ENCODE measurements at regions not wholly inside any gene's neighbourhood (a gene's known extent, or its start where the extent isn't known, plus 50 kb on each side); places are given as distances from the start of the nearest gene placed in this dataset.
"Not testable (repeated sequence)": the region's sequence is repeated elsewhere in the genome, so short reads cannot be mapped to it uniquely, and the experiment has no call there.

- peak; percentile 77 for DNase-seq (ENCODE audit: low read depth)
Observed at GRCh38 chr11:130672911-130673310, 224.5 kb downstream of the ADAMTS15 start.

- DNase-seq (ENCODE audit: low read depth), result no peak
Observed at GRCh38 chr11:130673698-130674097, 225.3 kb downstream of the ADAMTS15 start.

GRCh38 chr11:130674686-130675308 is 226.4 kb downstream of the ADAMTS15 start:
- DNase-seq (ENCODE audit: low read depth), result peak; percentile 30

GRCh38 chr11:130675371-130675821 is 227.0 kb downstream of the ADAMTS15 start:
- no peak for DNase-seq (ENCODE audit: low read depth)

- DNase-seq (ENCODE audit: low read depth), result no peak
Observed at GRCh38 chr11:130675917-130676316, 227.5 kb downstream of the ADAMTS15 start.

- DNase-seq (ENCODE audit: low read depth), result peak; percentile 95
Observed at GRCh38 chr11:130677486-130678153, 229.2 kb downstream of the ADAMTS15 start.

- no peak for DNase-seq (ENCODE audit: low read depth)
Observed at GRCh38 chr11:130679247-130679646, 230.8 kb downstream of the ADAMTS15 start.

- DNase-seq (ENCODE audit: low read depth), result not testable (repeated sequence)
Observed at GRCh38 chr11:130682471-130682870, 233.8 kb downstream of the SNX19 start.

- DNase-seq (ENCODE audit: low read depth), result no peak
Observed at GRCh38 chr11:130689222-130689908, 226.9 kb downstream of the SNX19 start.

- DNase-seq (ENCODE audit: low read depth), result no peak
Observed at GRCh38 chr11:130691581-130691980, 224.7 kb downstream of the SNX19 start.

GRCh38 chr11:130692220-130692619 is 224.1 kb downstream of the SNX19 start:
- DNase-seq (ENCODE audit: low read depth), result no peak

- DNase-seq (ENCODE audit: low read depth), result no peak
Observed at GRCh38 chr11:130693543-130693942, 222.7 kb downstream of the SNX19 start.

GRCh38 chr11:130694488-130695045 is 221.7 kb downstream of the SNX19 start:
- DNase-seq (ENCODE audit: low read depth), result no peak

GRCh38 chr11:130698174-130698573 is 218.1 kb downstream of the SNX19 start:
- no peak for DNase-seq (ENCODE audit: low read depth)

- DNase-seq (ENCODE audit: low read depth), result no peak
Observed at GRCh38 chr11:130699561-130699960, 216.7 kb downstream of the SNX19 start.

GRCh38 chr11:130700092-130700491 is 216.2 kb downstream of the SNX19 start:
- DNase-seq (ENCODE audit: low read depth), result no peak

- DNase-seq (ENCODE audit: low read depth), result no peak
Observed at GRCh38 chr11:130703489-130704190, 212.6 kb downstream of the SNX19 start.

- no peak for DNase-seq (ENCODE audit: low read depth)
Observed at GRCh38 chr11:130705670-130706421, 210.4 kb downstream of the SNX19 start.

GRCh38 chr11:130706572-130706971 is 209.7 kb downstream of the SNX19 start:
- DNase-seq (ENCODE audit: low read depth), result peak; percentile 7

- DNase-seq (ENCODE audit: low read depth), result no peak
Observed at GRCh38 chr11:130707217-130707616, 209.1 kb downstream of the SNX19 start.

GRCh38 chr11:130709531-130709930 is 206.7 kb downstream of the SNX19 start:
- DNase-seq (ENCODE audit: low read depth), result no peak

All from renal cortical epithelial cell (primary cell).